ENCODE measurements at regions not wholly inside any gene's neighbourhood (a gene's known extent, or its start where the extent isn't known, plus 50 kb on each side); places are given as distances from the start of the nearest gene placed in this dataset.

- no peak for DNase-seq (ENCODE audit: low read depth)
Measured at GRCh38 chr2:128492966-128493811, 174.5 kb upstream of the HS6ST1 start.

DNA sequence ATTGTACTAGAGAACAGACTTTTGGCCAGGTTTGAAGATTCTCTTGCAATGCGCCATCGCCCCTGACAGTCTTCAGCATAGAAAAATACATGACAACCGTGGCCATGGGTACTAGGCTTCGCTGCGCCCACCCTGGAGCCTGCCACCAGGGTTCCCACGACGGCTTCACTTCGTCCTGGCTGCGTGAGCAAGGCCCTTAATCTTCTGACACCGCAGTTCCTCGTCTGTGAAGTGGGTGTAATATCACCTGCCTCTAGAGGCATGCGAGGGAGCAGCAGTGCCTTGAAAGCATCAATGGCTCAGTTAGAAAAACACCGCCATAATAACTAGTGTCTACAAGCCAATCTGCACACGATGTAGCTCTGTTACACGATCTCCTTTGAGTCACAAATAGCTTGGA is 175.2 kb upstream of the HS6ST1 start:
- DNase-seq (ENCODE audit: low read depth): no peak

- no peak for DNase-seq (ENCODE audit: low read depth)
Measured at GRCh38 chr2:128494307-128494639, 175.6 kb upstream of the HS6ST1 start.

DNA sequence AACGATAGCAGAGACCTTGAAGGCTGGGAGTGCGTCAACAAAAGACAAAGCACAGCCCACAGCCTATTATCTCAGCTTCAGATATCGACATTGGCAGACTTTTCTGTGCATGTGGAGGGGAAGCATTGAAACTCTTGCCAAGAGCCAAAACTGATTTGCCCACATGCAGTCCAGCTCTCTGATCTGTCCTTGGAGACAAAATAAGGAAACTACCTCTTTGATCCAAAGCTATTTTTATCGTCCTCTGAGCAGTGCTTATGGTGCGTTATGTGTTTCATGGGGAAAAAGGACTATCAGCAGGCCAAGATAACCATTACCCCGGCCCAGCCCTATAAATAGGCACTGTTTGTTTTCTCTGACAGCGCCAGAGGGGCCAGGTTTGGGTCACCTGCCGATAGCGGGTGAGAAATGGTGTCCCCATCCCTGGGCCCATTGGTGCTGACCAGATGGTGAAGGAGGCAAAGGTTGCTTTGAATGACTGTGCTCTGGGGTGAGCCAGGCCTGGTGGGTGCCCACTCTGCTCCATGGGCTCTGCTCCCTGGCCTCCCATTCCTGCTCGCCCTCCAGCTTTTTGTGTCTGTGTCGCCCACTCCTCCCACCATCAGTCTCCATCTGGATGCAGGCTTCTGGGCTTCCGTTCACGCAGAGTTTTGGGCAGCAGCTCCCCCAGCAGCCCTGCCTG is 176.1 kb upstream of the HS6ST1 start:
- no peak for DNase-seq (ENCODE audit: low read depth)

DNA sequence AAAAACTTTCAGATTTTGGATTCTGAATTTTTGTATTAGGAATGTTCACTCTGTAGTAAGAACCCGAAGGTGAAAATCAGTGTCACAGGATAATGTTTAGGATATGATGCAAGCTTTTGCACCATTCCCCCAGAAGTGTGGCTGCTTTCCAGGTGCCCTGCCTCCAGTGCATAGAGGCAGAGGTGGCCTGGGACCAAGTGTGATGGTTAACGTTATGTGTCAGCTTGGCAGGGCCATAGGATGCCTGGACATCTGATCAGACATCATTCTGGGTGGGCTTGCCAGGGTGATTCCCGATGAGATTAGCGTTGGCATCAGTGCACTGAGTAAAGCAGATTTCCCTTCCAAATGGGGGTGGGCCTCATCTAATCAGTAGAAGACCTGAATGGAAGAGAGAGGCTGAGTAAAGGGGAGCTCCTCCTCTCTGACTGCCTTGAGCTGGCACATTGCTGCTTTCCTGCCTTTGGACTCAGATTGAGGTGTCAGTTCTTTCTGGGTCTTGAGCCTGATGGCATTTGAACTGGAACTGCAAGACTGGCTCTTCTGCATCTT is 177.4 kb upstream of the HS6ST1 start:
- no peak for DNase-seq (ENCODE audit: low read depth)

DNA sequence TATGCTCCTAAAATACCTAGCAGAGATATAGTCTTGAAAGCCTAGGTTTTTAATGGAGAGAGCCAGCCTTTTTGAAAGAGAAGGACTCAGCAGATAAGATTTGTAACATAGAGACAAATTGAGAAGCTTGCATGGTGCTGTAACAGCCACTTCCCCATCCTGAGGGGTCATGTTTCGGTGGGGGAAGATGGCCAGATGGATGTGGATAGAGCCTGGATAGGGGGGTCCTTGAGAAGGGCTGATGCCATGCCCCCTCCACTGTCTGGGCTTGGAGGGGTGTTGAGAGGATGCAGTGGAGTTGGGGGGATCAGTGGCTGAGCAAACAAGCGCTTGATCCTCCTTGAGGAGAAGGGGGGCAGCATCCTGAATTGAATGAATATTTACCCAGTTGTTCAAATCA is 178.0 kb upstream of the HS6ST1 start:
- DNase-seq (ENCODE audit: low read depth): no peak

DNA sequence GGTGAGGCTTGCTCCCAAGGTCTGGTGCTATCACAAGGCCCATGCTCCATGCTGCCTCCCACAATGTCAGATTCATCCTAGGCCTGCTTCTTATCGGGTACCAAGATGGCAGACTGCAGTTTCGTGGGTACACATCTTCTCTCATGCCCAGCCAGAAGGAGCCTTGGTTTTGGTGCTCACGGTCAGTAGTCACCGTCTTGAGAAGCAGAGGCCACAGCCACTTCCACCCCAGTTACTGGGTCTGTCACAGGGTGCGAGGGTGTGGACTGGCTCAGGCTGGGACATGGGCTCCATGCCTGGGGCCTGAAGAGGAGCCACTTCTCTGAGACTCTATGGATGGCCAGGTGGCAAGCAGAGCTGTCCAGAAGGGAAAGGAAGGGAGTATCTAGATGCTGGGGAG is 178.8 kb upstream of the HS6ST1 start:
- no peak for DNase-seq (ENCODE audit: low read depth)

- no peak for DNase-seq (ENCODE audit: low read depth)
Measured at GRCh38 chr2:128498086-128498485, 179.4 kb upstream of the HS6ST1 start.

GRCh38 chr2:128498589-128498988 is 179.9 kb upstream of the HS6ST1 start:
- DNase-seq (ENCODE audit: low read depth): no peak

GRCh38 chr2:128499367-128500137 is 180.9 kb upstream of the HS6ST1 start:
- DNase-seq (ENCODE audit: low read depth): no peak

GRCh38 chr2:128500138-128500800 is 181.6 kb upstream of the HS6ST1 start:
- no peak for DNase-seq (ENCODE audit: low read depth)

GRCh38 chr2:128501006-128501690 is 182.5 kb upstream of the HS6ST1 start:
- no peak for DNase-seq (ENCODE audit: low read depth)

GRCh38 chr2:128501700-128502099 is 183.0 kb upstream of the HS6ST1 start:
- no peak for DNase-seq (ENCODE audit: low read depth)

DNA sequence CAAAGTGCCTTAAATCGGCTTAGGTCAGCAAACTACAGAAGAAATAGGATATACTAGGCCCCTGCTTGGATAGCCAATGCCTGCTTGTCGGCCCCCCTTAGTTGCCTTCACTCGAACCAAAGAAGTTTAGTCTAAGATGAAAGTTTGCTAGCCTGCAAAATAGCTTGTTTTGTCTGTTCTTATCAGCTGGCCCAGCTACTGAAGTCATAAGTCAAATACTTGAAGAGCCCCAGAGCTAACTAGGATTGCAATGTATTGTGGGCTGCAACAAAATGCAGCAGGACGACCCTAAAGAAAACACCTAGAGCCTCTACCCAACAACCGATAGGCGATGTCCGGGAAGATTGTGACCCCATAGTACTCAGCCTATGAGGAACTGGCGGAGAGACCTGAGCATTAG is 183.5 kb upstream of the HS6ST1 start:
- no peak for DNase-seq (ENCODE audit: low read depth)

DNA sequence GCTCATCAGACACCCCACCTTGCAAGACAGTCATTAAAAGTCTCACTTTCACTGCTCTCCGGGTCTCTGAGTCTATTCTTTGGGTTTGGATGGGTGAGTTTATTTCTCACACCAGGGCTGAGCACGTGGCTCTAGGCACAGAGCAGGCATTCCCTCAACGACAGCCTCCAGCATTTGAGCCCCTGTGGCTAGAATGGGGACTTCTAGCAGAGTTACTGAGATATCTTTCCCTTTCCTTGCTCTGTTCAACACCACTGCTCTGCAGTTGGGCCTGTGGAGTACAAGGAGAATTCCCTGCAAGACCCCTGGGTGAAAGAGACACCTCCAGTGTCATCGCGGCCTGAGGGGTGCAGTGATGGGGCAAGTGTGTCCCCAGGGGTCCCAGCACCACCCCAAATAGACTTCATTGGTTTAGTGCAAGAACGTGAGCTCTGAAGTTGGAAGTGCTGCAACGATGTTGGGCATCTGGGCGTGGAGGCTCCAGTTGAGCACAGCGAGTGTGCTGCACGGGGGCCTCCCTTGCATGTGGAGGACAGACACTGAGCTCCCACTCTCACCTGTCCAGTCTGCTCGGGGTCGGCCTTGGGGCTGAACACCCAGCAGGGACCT is 184.1 kb upstream of the HS6ST1 start:
- no peak for DNase-seq (ENCODE audit: low read depth)

GRCh38 chr2:128503399-128504245 is 185.0 kb upstream of the HS6ST1 start:
- no peak for DNase-seq (ENCODE audit: low read depth)

DNA sequence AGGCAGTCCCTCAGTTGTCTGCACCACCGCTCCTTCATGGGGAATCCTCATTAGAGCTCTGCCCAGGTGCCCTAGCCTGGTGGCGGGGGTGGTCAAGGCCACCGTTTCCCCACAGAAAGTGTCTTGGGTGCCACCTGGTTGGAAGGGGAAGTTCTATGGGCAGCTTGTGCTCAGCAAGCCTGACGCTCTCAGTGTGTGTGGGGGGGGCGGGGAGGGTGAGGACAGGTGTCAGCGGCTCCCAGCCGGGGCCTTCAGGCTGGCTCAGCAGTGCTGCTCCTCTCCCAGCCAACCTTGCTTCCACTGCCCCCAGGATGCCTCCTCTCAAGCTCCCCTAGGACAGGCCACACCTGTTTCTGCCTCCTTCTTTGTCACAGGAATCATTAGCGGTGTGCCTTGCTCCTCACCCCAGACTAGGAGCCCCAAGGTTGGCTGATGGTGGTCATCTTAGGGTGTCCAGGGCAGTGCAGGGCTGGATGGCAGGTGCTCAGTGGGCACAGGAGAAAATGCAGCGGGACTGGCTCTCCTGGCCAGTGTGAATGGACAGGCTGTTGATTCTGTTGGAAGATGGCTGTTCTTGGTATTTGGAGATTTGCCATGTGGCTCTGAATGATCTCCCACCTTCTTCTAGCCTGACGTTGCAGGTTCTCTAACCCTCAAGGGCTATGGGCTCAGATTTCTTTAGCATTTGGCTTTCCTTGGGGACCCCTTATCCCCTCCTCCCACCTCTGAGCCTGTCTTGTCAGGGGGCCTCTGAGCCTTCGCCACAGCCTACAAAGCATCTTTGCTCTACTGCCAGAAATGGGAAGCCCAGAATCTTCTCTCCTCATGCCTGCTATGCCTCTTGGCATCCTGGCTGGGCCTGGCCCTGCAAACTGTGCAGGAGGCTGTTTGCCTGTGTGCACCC is 185.8 kb upstream of the HS6ST1 start:
- DNase-seq (ENCODE audit: low read depth): no peak

DNA sequence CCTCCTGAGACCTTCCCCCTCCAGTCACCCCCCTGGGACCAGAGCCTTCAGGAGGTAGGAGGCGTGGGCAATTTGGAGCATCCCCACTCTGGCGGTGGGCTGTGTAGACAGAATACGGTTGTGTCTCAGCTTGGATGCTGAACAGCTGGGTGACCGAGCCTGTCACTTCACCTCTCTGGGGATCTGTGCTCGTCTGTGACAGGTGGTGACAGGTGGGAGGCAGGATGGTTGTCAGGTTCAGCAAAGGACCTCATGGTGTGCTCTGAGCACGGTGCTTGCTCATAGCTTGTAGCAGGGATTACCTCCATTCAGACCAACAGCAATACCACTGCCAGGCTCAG is 186.5 kb upstream of the HS6ST1 start:
- no peak for DNase-seq (ENCODE audit: low read depth)
